ENCODE measurements at regions not wholly inside any gene's neighbourhood (a gene's known extent, or its start where the extent isn't known, plus 50 kb on each side); places are given as distances from the start of the nearest gene placed in this dataset.

GRCh38 chr9:99744132-99744531, 77.6 kb upstream of the NR4A3 start:
- TF ChIP-seq, protein P1, sequence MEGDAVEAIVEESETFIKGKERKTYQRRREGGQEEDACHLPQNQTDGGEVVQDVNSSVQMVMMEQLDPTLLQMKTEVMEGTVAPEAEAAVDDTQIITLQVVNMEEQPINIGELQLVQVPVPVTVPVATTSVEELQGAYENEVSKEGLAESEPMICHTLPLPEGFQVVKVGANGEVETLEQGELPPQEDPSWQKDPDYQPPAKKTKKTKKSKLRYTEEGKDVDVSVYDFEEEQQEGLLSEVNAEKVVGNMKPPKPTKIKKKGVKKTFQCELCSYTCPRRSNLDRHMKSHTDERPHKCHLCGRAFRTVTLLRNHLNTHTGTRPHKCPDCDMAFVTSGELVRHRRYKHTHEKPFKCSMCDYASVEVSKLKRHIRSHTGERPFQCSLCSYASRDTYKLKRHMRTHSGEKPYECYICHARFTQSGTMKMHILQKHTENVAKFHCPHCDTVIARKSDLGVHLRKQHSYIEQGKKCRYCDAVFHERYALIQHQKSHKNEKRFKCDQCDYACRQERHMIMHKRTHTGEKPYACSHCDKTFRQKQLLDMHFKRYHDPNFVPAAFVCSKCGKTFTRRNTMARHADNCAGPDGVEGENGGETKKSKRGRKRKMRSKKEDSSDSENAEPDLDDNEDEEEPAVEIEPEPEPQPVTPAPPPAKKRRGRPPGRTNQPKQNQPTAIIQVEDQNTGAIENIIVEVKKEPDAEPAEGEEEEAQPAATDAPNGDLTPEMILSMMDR (IDR thresholded peaks at IDR 0.05; ENCODE audit: low read length): no peak
- TF ChIP-seq EZH2 (IDR thresholded peaks at IDR 0.05; ENCODE audit: borderline replicate concordance, low read length): no peak
- no peak overlapping the region for H3K27ac ChIP-seq (ENCODE audit: low read depth, low read length, poor library complexity, severe bottlenecking)
- no peaks in the 10 kb centered on the region for H3K9me3 ChIP-seq (ENCODE audit: low read length)
- no peak overlapping the region for H3K4me2 ChIP-seq (ENCODE audit: low read length)
- no peak overlapping the region for H3K9ac ChIP-seq (ENCODE audit: low read length)
- no peak overlapping the region for H2AFZ ChIP-seq (ENCODE audit: low read length)
- no peaks in the 10 kb centered on the region for H3K9me2 ChIP-seq (ENCODE audit: low read depth, low read length)
- no peaks in the 10 kb centered on the region for H3K4me1 ChIP-seq (ENCODE audit: insufficient read depth, low read length, severe bottlenecking)
- no peaks in the 10 kb centered on the region for H3K27me3 ChIP-seq (ENCODE audit: insufficient read depth, low read length)
- H3K4me3 ChIP-seq (ENCODE audit: low read depth, low read length, poor library complexity, severe bottlenecking): no peak overlapping the region
- no peaks in the 10 kb centered on the region for H3F3A ChIP-seq (ENCODE audit: insufficient read depth, low read length)
- no peaks in the 10 kb centered on the region for H3K36me3 ChIP-seq (ENCODE audit: insufficient read depth, low read length)
- H4K20me1 ChIP-seq (ENCODE audit: insufficient read depth, low read length): no peaks in the 10 kb centered on the region
- no peaks in the 10 kb centered on the region for H3K79me2 ChIP-seq (ENCODE audit: insufficient read depth, low read length)

DNA sequence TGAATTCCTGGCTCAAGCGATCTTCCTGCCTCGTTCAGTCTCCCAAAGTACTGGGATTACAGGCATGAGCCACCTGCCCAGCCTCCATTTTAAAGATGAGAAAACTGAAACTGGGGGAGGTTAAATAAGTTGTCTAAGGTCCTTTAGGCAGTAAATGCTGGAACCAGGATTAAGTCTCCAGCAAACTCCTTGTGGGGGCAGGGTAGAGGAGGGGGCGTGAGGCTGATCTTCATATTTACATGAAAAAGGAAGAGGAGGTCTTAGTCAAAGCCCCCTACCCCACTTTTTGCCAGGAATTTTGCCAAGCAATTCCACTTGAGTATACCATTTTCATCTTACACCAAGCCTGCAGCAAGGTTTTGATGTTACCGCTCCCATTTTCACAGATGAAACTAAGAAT, 76.6 kb upstream of the NR4A3 start:
- no peak for TF ChIP-seq EZH2 (IDR thresholded peaks at IDR 0.05; ENCODE audit: borderline replicate concordance, low read length)
- TF ChIP-seq, protein P1 (IDR thresholded peaks at IDR 0.05; ENCODE audit: low read length): no peak
- no peak overlapping the region for H2AFZ ChIP-seq (ENCODE audit: low read length)
- no peak overlapping the region for H3K4me2 ChIP-seq (ENCODE audit: low read length)
- no peaks in the 10 kb centered on the region for H3F3A ChIP-seq (ENCODE audit: insufficient read depth, low read length)
- no peaks in the 10 kb centered on the region for H3K9me2 ChIP-seq (ENCODE audit: low read depth, low read length)
- H3K4me1 ChIP-seq (ENCODE audit: insufficient read depth, low read length, severe bottlenecking): no peaks in the 10 kb centered on the region
- no peaks in the 10 kb centered on the region for H3K27me3 ChIP-seq (ENCODE audit: insufficient read depth, low read length)
- no peaks in the 10 kb centered on the region for H3K79me2 ChIP-seq (ENCODE audit: insufficient read depth, low read length)
- H3K36me3 ChIP-seq (ENCODE audit: insufficient read depth, low read length): no peaks in the 10 kb centered on the region
- no peak overlapping the region for H3K27ac ChIP-seq (ENCODE audit: low read depth, low read length, poor library complexity, severe bottlenecking)
- no peak overlapping the region for H3K4me3 ChIP-seq (ENCODE audit: low read depth, low read length, poor library complexity, severe bottlenecking)
- H3K9me3 ChIP-seq (ENCODE audit: low read length): no peaks in the 10 kb centered on the region
- no peak overlapping the region for H3K9ac ChIP-seq (ENCODE audit: low read length)
- no peaks in the 10 kb centered on the region for H4K20me1 ChIP-seq (ENCODE audit: insufficient read depth, low read length)

DNA sequence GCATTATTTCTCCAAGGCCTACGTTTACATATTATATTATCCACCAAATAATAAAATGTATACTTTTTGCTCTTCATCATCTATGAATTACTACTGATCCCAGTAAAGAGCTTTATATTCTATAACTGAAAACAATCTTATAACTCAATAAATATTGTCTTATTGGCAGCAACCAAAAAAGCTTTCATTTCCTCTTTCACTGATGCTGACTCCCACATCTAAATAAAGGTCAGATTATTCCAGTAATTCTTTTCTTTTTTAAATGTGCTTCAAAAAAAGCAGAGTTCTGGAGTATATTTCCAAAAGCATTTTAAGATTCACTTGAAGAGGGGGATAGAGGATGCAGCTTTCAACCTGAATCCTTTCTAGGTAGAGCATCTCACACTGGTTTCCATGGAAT, 75.3 kb upstream of the NR4A3 start:
- Histone ChIP-seq H3K27ac (ENCODE audit: low read depth, low read length, poor library complexity, severe bottlenecking) (no peak overlapping the region), H2AFZ (ENCODE audit: low read length) (no peak overlapping the region), H3K4me2 (ENCODE audit: low read length) (no peak overlapping the region), H3K9me2 (ENCODE audit: low read depth, low read length) (no peaks in the 10 kb centered on the region), H3K36me3 (ENCODE audit: insufficient read depth, low read length) (no peaks in the 10 kb centered on the region), H3K27me3 (ENCODE audit: insufficient read depth, low read length) (no peaks in the 10 kb centered on the region), H3K9ac (ENCODE audit: low read length) (no peak overlapping the region), H3K4me1 (ENCODE audit: insufficient read depth, low read length, severe bottlenecking) (no peaks in the 10 kb centered on the region), H3K4me3 (ENCODE audit: low read depth, low read length, poor library complexity, severe bottlenecking) (no peak overlapping the region), H4K20me1 (ENCODE audit: insufficient read depth, low read length) (no peaks in the 10 kb centered on the region), H3K79me2 (ENCODE audit: insufficient read depth, low read length) (no peaks in the 10 kb centered on the region), H3K9me3 (ENCODE audit: low read length) (no peaks in the 10 kb centered on the region), H3F3A (ENCODE audit: insufficient read depth, low read length) (no peaks in the 10 kb centered on the region)
- TF ChIP-seq, protein P1 (IDR thresholded peaks at IDR 0.05; ENCODE audit: low read length): no peak
- no peak for TF ChIP-seq EZH2 (IDR thresholded peaks at IDR 0.05; ENCODE audit: borderline replicate concordance, low read length)
